ENCODE measurements at regions not wholly inside any gene's neighbourhood (a gene's known extent, or its start where the extent isn't known, plus 50 kb on each side); places are given as distances from the start of the nearest gene placed in this dataset.

- no peak for TF ChIP-seq POLR2A (IDR thresholded peaks at IDR 0.05; ENCODE audit: control extremely low read depth in 1 of 2, low read depth in 2 of 2, low read length in 2 of 2)
- TF ChIP-seq, protein P1, sequence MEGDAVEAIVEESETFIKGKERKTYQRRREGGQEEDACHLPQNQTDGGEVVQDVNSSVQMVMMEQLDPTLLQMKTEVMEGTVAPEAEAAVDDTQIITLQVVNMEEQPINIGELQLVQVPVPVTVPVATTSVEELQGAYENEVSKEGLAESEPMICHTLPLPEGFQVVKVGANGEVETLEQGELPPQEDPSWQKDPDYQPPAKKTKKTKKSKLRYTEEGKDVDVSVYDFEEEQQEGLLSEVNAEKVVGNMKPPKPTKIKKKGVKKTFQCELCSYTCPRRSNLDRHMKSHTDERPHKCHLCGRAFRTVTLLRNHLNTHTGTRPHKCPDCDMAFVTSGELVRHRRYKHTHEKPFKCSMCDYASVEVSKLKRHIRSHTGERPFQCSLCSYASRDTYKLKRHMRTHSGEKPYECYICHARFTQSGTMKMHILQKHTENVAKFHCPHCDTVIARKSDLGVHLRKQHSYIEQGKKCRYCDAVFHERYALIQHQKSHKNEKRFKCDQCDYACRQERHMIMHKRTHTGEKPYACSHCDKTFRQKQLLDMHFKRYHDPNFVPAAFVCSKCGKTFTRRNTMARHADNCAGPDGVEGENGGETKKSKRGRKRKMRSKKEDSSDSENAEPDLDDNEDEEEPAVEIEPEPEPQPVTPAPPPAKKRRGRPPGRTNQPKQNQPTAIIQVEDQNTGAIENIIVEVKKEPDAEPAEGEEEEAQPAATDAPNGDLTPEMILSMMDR (IDR thresholded peaks at IDR 0.05; ENCODE audit: control extremely low read depth in 1 of 3, insufficient read depth in 1 of 3, low read depth in 1 of 3, low read length in 3 of 3) = no peak
- no peak for TF ChIP-seq SIX5 (IDR thresholded peaks at IDR 0.05; ENCODE audit: low read depth, low read length)
- TF ChIP-seq HDAC2 (IDR thresholded peaks at IDR 0.05; ENCODE audit: borderline replicate concordance in 1 of 2, low read depth in 2 of 2, low read length in 2 of 2) = no peak
- no peak for TF ChIP-seq SP1 (IDR thresholded peaks at IDR 0.05; ENCODE audit: low read depth, low read length)
- TF ChIP-seq EP300 (IDR thresholded peaks at IDR 0.05; ENCODE audit: borderline replicate concordance in 1 of 2, low read depth in 2 of 2, low read length in 2 of 2) = no peak
Observed at GRCh38 chr5:12679731-12680130, 775.5 kb upstream of the CTNND2 start.

All from H1 (cell line).